ENCODE measurements at regions not wholly inside any gene's neighbourhood (a gene's known extent, or its start where the extent isn't known, plus 50 kb on each side); places are given as distances from the start of the nearest gene placed in this dataset.
A peak's percentile ranks its signal among the peaks of the same experiment; 100 is the strongest.

GRCh38 chr2:180656455-180656847 is 324.0 kb upstream of the UBE2E3 start:
- DNase-seq, result peak; percentile 55 to 80

- DNase-seq, result peak in 1 of 2 experiments; percentile 44
These were observed 324.5 kb upstream of the UBE2E3 start for GRCh38 chr2:180655842-180656454.

- no peak for DNase-seq
These were observed 325.0 kb upstream of the UBE2E3 start for GRCh38 chr2:180655393-180655792.

GRCh38 chr2:180653481-180653880 is 326.9 kb upstream of the UBE2E3 start:
- DNase-seq, result no peak

GRCh38 chr2:180652794-180653193 is 327.6 kb upstream of the UBE2E3 start:
- DNase-seq, result no peak

GRCh38 chr2:180651596-180651995 is 328.8 kb upstream of the UBE2E3 start:
- no peak for DNase-seq

- no peak for DNase-seq
These were observed 332.8 kb upstream of the UBE2E3 start for GRCh38 chr2:180647621-180648020.

- no peak for DNase-seq
These were observed 333.2 kb upstream of the UBE2E3 start for GRCh38 chr2:180647221-180647620.

GRCh38 chr2:180646756-180647155 is 333.6 kb upstream of the UBE2E3 start:
- no peak for DNase-seq

GRCh38 chr2:180644709-180645108 is 335.7 kb upstream of the UBE2E3 start:
- no peak for DNase-seq

GRCh38 chr2:180630756-180631155 is 349.6 kb upstream of the UBE2E3 start:
- DNase-seq, result no peak

GRCh38 chr2:180625006-180625844 is 355.2 kb upstream of the UBE2E3 start:
- DNase-seq, result peak; percentile 32 to 72

GRCh38 chr2:180621941-180622918 is 358.2 kb upstream of the UBE2E3 start:
- no peak for DNase-seq

- DNase-seq, result no peak
These were observed 359.0 kb upstream of the UBE2E3 start for GRCh38 chr2:180621366-180621765.

GRCh38 chr2:180618570-180618969 is 361.8 kb upstream of the UBE2E3 start:
- DNase-seq, result no peak

GRCh38 chr2:180614776-180615175 is 365.6 kb upstream of the UBE2E3 start:
- DNase-seq, result no peak

- no peak for DNase-seq
These were observed 370.6 kb upstream of the UBE2E3 start for GRCh38 chr2:180609626-180610340.

- DNase-seq, result no peak
These were observed 372.8 kb upstream of the UBE2E3 start for GRCh38 chr2:180607514-180608049.

- peak in 1 of 2 experiments; percentile 26 for DNase-seq
These were observed 376.3 kb upstream of the UBE2E3 start for GRCh38 chr2:180604077-180604476.

GRCh38 chr2:180601016-180601415 is 379.4 kb upstream of the UBE2E3 start:
- no peak for DNase-seq

GRCh38 chr2:180599804-180600203 is 380.6 kb upstream of the UBE2E3 start:
- DNase-seq, result no peak

GRCh38 chr2:180597179-180597578 is 383.2 kb upstream of the UBE2E3 start:
- no peak for DNase-seq

Measured in SW 1271 (cell line).